Ovary (tissue), 3 donors: ENCODE measurements at regions not wholly inside any gene's neighbourhood (a gene's known extent, or its start where the extent isn't known, plus 50 kb on each side); places are given as distances from the start of the nearest gene placed in this dataset.

Source experiments
- EP300 ChIP-seq: sonication (generic); formaldehyde crosslinking; IDR thresholded peaks from one replicate; pipeline ENCODE4 v1.6.1; 2017; ENCODE audit warnings: antibody characterized with exemption
- POLR2A ChIP-seq: fragments of 450-650 bp; IDR thresholded peaks from one replicate; pipeline ENCODE4 v1.6.1; 2017; ENCODE audit warnings: antibody characterized with exemption, mild to moderate bottlenecking, moderate library complexity
- TF ChIP-seq, protein P1 (sequence below), 3 donors: fragments of 450-650 bp in 2 of 3; fragments of 200-600 bp in 1 of 3; IDR thresholded peaks; one replicate each; pipeline versions ENCODE4 v1.5.1 to v1.8.0; 2016 to 2022; ENCODE audit warnings: antibody characterized with exemption in 3 of 3, mild to moderate bottlenecking in 1 of 3
- donor health status: DM: no; HTN: no; CAD: no.

DNA sequence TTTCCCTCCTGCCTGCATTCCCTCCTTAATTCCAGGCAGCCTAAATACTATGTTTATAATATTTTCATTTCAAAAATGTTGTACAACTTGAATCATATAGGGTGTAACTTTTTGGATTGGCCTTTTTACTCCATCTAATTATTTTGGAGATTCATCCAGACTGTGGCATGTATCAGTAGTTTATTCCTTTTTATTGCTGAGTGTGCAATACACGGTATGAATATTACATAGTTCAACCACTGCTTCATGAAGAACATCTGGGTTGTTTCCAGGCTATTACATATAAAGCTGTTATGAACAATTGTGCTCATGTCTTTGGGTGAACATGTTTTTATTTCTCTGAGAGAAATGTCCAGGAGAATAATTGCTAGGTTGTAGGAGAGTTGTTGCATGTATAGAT lies 253.5 kb upstream of the SLC35B3 start:
- TF ChIP-seq, protein P1, sequence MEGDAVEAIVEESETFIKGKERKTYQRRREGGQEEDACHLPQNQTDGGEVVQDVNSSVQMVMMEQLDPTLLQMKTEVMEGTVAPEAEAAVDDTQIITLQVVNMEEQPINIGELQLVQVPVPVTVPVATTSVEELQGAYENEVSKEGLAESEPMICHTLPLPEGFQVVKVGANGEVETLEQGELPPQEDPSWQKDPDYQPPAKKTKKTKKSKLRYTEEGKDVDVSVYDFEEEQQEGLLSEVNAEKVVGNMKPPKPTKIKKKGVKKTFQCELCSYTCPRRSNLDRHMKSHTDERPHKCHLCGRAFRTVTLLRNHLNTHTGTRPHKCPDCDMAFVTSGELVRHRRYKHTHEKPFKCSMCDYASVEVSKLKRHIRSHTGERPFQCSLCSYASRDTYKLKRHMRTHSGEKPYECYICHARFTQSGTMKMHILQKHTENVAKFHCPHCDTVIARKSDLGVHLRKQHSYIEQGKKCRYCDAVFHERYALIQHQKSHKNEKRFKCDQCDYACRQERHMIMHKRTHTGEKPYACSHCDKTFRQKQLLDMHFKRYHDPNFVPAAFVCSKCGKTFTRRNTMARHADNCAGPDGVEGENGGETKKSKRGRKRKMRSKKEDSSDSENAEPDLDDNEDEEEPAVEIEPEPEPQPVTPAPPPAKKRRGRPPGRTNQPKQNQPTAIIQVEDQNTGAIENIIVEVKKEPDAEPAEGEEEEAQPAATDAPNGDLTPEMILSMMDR (IDR thresholded peaks at IDR 0.05) = no peak
- TF ChIP-seq POLR2A (no peak), EP300 (no peak)
